ENCODE measurements at regions not wholly inside any gene's neighbourhood (a gene's known extent, or its start where the extent isn't known, plus 50 kb on each side); places are given as distances from the start of the nearest gene placed in this dataset.

DNA sequence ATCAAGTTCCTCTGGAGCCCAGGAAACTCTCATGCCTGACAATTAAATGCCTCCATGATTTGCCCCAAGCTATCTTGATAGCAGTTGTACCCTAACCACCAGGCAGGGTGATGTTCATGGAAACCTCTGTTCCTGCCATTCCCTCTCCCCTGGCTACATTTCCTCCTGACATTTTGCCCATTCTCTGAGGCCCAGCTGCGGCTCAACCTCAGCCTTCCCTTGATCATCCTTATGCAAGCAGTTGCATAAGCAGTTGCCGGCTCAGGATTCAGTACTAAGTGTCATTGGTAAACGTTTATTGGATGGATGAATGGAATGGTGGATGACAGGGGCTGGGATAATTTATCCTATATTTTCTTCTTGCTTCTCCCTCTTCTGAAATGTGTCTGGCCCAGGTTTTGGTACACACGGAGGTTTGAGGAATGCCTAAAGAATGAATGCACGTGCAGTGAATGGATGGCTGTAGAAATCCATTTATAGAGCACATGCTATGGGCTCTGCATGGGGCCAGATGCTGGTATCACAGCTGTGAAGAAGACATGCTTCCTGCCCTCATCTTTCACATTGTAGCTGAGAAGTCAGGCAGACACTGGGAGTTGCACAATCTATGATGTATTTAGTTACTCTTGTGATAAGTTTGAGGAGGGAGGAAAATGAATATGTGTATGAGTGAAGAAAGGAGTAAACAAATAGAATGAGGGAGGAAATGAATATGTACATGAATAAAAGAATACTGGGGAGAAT is 261.8 kb downstream of the FOXD2 start:
- no peak for TF ChIP-seq FOXP2 (optimal IDR thresholded peaks at IDR 0.05; ENCODE audit: borderline replicate concordance, extremely low read depth, extremely low read length, insufficient read depth)
- TF ChIP-seq TAF1 (IDR thresholded peaks at IDR 0.05; ENCODE audit: borderline replicate concordance, insufficient read depth, low read length), result no peak
- TF ChIP-seq REST (IDR thresholded peaks at IDR 0.05; ENCODE audit: insufficient read depth in 1 of 2, low read depth in 2 of 2, low read length in 2 of 2), result no peak
- TF ChIP-seq SIN3A (IDR thresholded peaks at IDR 0.05; ENCODE audit: borderline replicate concordance, insufficient read depth, low read length), result no peak
- no peak for TF ChIP-seq POLR2AphosphoS5 (IDR thresholded peaks at IDR 0.05; ENCODE audit: low read depth, low read length)

- TF ChIP-seq FOXP2 (optimal IDR thresholded peaks at IDR 0.05; ENCODE audit: borderline replicate concordance, extremely low read depth, extremely low read length, insufficient read depth) (no peak), POLR2AphosphoS5 (IDR thresholded peaks at IDR 0.05; ENCODE audit: low read depth, low read length) (no peak), TAF1 (IDR thresholded peaks at IDR 0.05; ENCODE audit: borderline replicate concordance, insufficient read depth, low read length) (no peak), REST (IDR thresholded peaks at IDR 0.05; ENCODE audit: insufficient read depth in 1 of 2, low read depth in 2 of 2, low read length in 2 of 2) (no peak), SIN3A (IDR thresholded peaks at IDR 0.05; ENCODE audit: borderline replicate concordance, insufficient read depth, low read length) (no peak)
These were observed 263.4 kb downstream of the FOXD2 start for GRCh38 chr1:47701283-47701682.

- TF ChIP-seq SIN3A (IDR thresholded peaks at IDR 0.05; ENCODE audit: borderline replicate concordance, insufficient read depth, low read length) (no peak), POLR2AphosphoS5 (IDR thresholded peaks at IDR 0.05; ENCODE audit: low read depth, low read length) (no peak), TAF1 (IDR thresholded peaks at IDR 0.05; ENCODE audit: borderline replicate concordance, insufficient read depth, low read length) (no peak), FOXP2 (optimal IDR thresholded peaks at IDR 0.05; ENCODE audit: borderline replicate concordance, extremely low read depth, extremely low read length, insufficient read depth) (no peak), REST (IDR thresholded peaks at IDR 0.05; ENCODE audit: insufficient read depth in 1 of 2, low read depth in 2 of 2, low read length in 2 of 2) (no peak)
These were observed 264.1 kb downstream of the FOXD2 start for GRCh38 chr1:47701741-47702515.

GRCh38 chr1:47703156-47703825 is 265.4 kb downstream of the FOXD2 start:
- TF ChIP-seq POLR2AphosphoS5 (IDR thresholded peaks at IDR 0.05; ENCODE audit: low read depth, low read length), result no peak

DNA sequence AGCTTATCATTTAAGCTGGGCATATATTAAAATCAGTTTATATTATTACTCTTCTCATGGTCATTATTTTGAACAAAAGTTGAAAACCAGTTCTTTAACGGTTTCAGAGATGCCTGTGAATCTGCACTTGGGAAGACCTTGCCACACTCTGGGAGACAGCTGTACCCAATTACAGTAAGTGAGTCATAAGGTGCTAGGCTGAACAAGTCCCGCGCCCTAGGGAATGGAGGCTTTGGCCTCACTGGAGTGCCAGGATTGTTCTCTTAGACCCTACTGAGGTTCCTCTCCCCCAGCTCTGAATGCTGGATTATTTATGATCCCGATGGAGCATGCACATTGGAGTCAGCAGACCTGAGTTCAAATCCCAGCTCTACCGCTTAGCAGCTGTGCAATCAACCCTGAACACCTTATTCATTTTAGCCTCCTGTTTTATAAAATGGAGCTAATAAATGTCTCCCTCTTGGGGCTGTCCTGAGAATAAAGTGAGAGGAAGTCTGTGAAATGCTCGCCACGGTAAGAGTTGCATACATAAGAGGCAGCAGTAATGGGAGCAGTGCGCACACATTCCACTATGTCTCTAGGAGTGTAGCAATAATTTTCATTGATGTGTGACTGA is 266.2 kb downstream of the FOXD2 start:
- TF ChIP-seq FOXP2 (optimal IDR thresholded peaks at IDR 0.05; ENCODE audit: borderline replicate concordance, extremely low read depth, extremely low read length, insufficient read depth) (no peak), SIN3A (IDR thresholded peaks at IDR 0.05; ENCODE audit: borderline replicate concordance, insufficient read depth, low read length) (no peak), TAF1 (IDR thresholded peaks at IDR 0.05; ENCODE audit: borderline replicate concordance, insufficient read depth, low read length) (no peak), REST (IDR thresholded peaks at IDR 0.05; ENCODE audit: insufficient read depth in 1 of 2, low read depth in 2 of 2, low read length in 2 of 2) (no peak), POLR2AphosphoS5 (IDR thresholded peaks at IDR 0.05; ENCODE audit: low read depth, low read length) (no peak)
